NCI-H2029 (cell line): ENCODE measurements at regions not wholly inside any gene's neighbourhood (a gene's known extent, or its start where the extent isn't known, plus 50 kb on each side); places are given as distances from the start of the nearest gene placed in this dataset.
"Not testable (repeated sequence)": the region's sequence is repeated elsewhere in the genome, so short reads cannot be mapped to it uniquely, and the experiment has no call there.

Experiments used
- DNase-seq: peaks from one replicate; lab custom pipeline; 2025; lab: John Stamatoyannopoulos, UW

- peak; percentile 10 for DNase-seq
These were observed 608.2 kb downstream of the TBC1D22A start for GRCh38 chr22:47370448-47371262.

- no peak for DNase-seq
These were observed 607.1 kb downstream of the TBC1D22A start for GRCh38 chr22:47369431-47370015.

- DNase-seq: no peak
These were observed 606.6 kb downstream of the TBC1D22A start for GRCh38 chr22:47369020-47369419.

GRCh38 chr22:47367993-47368945, 605.8 kb downstream of the TBC1D22A start:
- DNase-seq: no peak

- no peak for DNase-seq
These were observed 604.7 kb downstream of the TBC1D22A start for GRCh38 chr22:47367107-47367690.

GRCh38 chr22:47366026-47366767, 603.7 kb downstream of the TBC1D22A start:
- DNase-seq: no peak

- no peak for DNase-seq
These were observed 598.8 kb downstream of the TBC1D22A start for GRCh38 chr22:47361247-47361646.

GRCh38 chr22:47357493-47357892, 595.0 kb downstream of the TBC1D22A start:
- no peak for DNase-seq

- DNase-seq: no peak
These were observed 594.6 kb downstream of the TBC1D22A start for GRCh38 chr22:47357086-47357485.

- DNase-seq: no peak
These were observed 594.1 kb downstream of the TBC1D22A start for GRCh38 chr22:47356511-47357011.

- DNase-seq: no peak
These were observed 593.5 kb downstream of the TBC1D22A start for GRCh38 chr22:47355776-47356510.

- no peak for DNase-seq
These were observed 592.9 kb downstream of the TBC1D22A start for GRCh38 chr22:47355388-47355725.

- DNase-seq: no peak
These were observed 592.4 kb downstream of the TBC1D22A start for GRCh38 chr22:47354668-47355387.

- no peak for DNase-seq
These were observed 590.7 kb downstream of the TBC1D22A start for GRCh38 chr22:47352920-47353700.

- DNase-seq: no peak
These were observed 589.6 kb downstream of the TBC1D22A start for GRCh38 chr22:47351836-47352579.

GRCh38 chr22:47346287-47346686, 583.8 kb downstream of the TBC1D22A start:
- not testable (repeated sequence) for DNase-seq

- DNase-seq: no peak
These were observed 582.6 kb downstream of the TBC1D22A start for GRCh38 chr22:47345025-47345424.

- DNase-seq: no peak
These were observed 582.0 kb downstream of the TBC1D22A start for GRCh38 chr22:47344414-47344813.
